Stimulated activated CD4-positive, alpha-beta T cell treated with anti-CD3 and anti-CD28 coated beads, Interleukin-4, amount 100 ng/mL, for 1 hour (primary cell): ENCODE measurements at regions not wholly inside any gene's neighbourhood (a gene's known extent, or its start where the extent isn't known, plus 50 kb on each side); places are given as distances from the start of the nearest gene placed in this dataset.
"Not testable (repeated sequence)": the region's sequence is repeated elsewhere in the genome, so short reads cannot be mapped to it uniquely, and the experiment has no call there.

ENCODE experiments used
- DNase-seq: peaks from one replicate; pipeline ENCODE4 v3.0.0-alpha.2; 2020

DNA sequence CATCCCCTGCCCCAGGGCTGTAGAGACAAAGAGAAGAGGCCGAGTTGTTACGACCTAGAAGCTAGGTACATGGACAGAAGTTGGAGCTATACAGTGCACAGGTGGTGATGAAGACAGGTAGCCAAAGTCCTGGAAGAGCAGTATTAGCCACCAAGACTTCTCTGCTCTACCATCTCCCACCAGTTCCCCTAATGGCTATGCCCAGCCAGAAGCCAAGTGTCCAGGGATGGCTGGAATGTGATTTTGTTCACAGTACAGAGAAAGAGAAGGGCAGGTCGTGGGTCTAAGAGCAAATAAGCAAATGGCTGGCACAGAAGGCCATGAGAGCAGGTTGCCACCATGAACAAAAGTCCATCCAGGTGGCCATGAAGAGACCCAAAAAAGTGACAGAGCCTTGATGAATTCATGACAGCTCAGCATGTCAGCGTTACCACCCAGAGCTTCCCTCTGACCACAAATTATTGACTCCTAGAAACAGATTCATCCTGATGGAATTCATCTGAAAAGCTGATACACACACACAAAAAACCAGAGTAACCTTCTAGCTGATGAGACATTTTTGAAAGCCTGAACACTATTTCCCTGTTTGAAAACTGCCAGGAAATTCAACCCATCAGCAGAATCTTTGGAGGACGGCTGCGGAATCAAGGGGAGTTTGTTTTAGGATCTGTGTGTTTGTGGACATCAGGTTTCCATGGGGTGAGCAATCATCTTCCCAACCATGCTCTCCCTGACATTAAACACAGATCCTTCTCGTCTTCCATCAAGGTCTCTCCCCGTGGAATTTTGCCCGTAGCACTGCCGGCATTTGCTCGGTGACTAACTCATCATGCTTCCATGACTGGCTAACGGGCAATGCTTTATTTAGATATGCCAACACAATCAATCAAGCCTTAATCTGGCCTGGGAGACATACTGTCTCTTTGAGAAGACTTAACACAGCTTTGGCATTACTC, 906.7 kb upstream of the AUTS2 start:
- no peak for DNase-seq

DNA sequence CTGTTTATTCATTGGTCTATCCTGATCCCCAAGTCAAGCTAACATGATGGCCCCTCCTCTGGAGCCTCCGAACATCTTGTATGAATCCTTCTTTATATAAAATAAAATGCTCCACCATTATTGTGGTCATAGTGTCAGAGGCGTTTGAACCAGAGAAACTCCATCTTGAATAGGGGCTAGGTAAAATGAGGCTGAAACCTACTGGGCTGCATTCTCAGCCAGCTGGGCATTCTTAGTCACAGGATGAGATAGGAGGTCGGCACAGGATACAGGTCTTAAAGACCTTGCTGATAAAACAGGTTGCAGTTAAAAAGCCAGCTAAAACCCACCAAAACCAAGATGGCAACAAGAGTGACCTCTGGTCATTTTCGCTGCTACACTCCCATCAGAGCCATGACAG, 905.8 kb upstream of the AUTS2 start:
- no peak for DNase-seq

DNA sequence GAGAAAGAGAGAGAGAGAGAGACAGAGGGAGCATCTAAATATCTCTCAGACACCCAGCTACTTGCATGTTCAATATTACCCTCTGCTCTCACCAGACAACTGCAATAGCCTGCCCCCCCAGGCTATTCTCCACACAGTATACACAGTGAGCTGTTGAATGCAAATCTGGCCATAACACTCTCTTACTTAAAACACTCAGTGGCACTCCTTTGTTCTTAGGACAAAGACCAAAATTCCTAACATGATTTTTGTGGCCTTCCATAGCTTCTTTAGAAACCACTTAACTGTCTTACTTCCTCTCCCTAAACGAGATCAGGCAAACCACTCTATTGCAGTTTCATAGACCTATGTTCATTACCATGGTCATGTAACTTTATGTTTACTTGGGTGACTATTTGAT, 903.6 kb upstream of the AUTS2 start:
- DNase-seq, result no peak

DNA sequence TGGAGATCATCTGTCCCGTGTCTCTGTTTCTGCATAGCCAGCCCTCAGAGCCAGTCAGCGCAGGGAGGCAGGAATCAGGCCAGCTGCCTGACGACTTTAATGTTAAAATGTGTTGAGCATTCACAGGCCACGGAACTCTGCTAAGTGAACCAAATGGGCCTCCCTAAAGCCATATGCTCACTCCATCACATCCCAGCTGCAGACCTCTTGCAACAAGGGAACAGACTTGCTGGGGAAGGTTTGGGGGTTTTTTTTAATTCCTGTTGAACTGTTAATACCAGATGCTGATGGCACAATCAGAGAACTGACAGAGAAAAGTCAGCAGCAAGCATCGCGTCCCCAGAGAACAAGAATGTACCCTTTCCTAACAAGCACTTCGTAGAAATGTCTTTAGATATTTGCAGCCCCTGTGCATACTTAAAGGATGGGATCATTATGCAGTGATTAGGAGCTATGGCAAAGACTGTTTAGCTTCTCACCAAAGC, 900.4 kb upstream of the AUTS2 start:
- no peak for DNase-seq

DNA sequence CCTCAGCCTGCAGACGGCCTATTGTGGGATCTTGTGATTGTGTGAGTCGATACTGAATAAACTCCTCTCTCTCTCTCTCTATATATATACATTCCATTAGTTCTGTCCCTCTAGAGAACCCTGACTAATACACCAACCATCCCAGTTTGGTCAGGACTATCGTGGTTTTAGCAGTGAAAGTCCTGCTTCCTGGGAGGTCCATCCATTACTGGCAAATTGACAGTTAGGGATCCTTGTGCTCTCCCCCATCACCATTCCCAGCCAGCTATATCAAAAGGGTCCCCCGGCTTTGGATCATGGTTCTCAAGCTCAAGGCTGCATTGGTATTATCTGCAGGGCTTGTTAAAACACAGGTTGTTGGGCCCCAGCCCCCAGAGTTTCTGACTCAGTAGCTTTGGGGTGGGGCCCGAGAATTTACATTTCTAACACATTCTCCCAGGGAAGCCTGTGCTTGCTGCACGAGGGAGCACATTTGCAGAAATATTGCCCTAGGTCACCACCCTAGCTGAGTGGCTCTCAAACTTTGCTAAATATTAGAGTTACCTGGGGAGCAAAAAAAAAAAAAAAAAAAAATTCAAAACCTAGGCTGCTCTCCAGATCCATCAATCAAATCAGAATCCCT, 899.1 kb upstream of the AUTS2 start:
- DNase-seq, result no peak

DNA sequence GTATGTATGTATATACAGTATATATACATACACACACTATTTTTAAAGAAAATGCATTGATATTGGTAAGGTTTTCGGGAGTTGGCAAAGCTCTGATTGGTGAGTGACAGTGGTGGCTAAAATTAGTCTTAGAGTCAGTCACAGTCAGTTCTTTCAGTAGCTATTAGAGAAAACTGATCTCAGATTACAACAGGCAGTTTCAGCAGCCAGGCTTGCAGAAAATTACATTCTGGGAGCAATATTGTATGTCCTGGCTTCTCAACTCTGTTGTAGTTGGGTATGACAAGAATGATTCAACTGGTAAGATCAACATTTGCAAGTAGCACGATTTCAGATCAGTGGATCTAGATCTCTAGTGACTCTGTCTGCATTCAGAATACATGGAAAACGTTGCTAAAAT, 897.9 kb upstream of the AUTS2 start:
- DNase-seq, result no peak

DNA sequence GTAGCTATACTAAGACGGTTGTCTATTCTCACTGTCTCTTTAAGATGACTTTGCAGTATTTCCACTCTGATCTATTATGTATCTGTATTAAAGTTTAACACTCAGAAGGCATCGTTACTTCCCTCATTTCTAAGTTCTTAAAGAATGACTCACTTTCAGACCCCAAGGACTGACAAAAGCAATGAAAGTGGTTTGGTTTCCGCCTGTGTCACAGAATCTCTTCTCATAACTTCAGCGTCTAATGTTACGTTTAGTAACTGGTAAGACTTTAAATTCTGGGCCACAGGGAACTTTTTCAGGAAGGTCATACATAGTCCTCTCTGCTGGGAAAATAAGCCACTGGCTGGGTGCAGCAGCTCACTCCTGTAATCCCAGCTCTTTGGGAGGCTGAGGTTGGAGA, 892.0 kb upstream of the AUTS2 start:
- DNase-seq, result no peak

DNA sequence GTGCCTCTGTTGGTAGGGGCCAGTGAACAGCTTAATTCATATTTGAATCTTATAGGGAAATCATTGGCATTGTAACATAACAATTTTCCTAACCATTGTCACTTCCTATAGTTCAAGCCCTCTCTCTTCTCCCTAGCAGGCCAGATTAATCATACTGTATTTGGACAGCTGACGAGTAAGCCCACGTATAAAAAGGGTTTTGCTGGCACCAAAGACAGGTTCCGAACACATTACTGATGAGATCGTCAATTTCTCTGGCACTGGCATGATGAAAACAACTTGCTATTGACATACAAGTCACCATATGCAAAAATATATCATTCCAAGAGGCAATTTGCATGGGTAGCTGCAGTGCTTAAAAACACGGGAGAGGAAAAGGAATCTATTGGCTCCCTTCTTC, 891.1 kb upstream of the AUTS2 start:
- DNase-seq, result no peak

DNA sequence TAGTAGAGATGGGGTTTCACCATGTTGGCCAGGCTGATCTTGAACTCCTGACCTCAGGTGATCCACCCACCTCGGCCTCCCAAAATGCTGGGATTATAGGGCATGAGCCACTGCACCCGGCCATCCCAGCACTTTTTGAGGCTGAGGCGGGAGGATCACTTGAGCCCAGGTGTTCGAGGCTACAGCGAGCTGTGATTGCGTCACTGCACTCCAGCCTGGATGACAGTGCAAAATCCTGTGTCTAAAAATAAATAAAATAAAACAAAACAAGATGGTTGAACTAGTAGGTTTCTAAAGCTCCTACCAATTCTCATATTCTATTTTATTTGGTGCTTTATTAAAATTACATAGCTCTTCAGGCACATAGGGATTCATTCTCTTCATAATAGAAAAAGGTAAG, 890.3 kb upstream of the AUTS2 start:
- DNase-seq, result no peak

DNA sequence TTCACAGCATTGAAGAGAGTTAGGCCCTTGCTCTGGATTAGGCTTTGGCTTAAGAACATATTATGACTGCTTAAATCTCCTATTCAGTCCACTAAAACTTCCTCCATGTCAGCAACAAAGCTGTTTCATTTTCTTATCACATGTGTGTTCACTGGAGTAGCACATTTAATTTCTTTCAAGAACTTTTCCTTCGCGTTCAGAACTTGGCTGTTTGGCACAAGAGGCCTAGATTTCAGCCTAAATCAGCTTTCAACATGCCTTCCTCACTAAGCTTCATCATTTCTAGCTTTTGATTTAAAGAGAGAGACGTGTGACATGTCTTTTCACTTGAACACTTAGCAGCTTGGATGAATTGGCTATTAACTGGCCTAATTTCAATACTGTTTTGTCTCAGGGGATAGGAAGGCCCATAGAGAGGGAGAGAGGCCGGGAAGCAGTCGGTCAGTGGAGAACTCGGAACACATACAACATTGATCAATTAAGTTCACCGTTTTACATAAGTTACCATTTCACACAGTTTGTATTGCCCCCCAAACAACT, 885.2 kb upstream of the AUTS2 start:
- no peak for DNase-seq

DNA sequence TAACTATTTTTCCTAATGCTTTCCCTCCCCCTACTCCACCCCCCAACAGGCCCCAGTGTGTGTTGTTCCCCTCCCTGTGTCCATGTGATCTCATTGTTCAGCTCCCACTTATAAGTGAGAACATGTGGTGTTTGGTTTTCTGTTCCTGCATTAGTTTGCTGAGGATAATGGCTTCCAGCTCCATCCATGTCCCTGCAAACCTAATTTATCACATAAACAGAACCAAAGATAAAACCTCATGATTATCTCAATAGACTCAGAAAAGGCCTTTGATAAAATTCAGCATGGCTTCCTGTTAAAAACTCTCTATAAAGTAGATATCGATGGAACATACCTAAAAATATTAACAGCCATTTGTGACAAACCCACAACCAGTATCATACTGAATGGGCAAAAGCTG, 884.1 kb upstream of the AUTS2 start:
- DNase-seq, result not testable (repeated sequence)

DNA sequence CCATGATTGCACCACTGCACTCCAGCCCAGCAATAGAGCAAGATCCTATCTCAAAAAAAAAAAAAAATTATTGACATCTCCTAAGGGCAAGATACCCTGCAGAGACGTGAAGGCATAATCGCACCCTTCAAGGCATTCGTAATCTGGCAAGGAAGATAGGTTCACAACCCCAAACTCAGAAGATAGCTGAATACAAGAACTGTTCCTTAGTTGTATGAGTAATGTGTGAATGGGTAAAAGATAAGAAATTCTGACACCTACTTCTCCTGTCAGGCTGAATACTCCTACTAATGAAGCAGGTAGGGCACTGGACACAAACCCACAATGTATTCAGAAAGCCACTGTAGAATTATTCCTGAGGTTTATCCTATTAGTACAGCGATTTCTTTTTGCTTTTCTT, 882.4 kb upstream of the AUTS2 start:
- DNase-seq, result no peak

DNA sequence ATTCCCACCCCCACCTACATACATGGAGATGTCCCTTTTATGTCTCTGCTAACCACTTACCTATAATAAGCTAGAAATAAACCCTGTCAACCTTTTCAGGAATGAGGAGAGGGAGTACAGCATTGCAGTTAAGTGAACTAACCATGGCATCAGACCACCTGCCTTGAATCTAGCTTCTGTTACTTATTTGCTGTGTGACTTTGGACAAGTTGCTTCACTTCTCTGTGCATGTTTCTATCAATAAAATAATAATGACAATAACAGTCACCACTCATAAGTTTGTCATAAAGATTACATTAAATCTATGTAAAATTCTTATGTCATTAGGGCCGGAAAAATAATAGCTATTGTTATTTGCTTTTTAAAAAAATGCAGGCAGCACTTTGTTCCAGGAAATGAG, 881.1 kb upstream of the AUTS2 start:
- no peak for DNase-seq

DNA sequence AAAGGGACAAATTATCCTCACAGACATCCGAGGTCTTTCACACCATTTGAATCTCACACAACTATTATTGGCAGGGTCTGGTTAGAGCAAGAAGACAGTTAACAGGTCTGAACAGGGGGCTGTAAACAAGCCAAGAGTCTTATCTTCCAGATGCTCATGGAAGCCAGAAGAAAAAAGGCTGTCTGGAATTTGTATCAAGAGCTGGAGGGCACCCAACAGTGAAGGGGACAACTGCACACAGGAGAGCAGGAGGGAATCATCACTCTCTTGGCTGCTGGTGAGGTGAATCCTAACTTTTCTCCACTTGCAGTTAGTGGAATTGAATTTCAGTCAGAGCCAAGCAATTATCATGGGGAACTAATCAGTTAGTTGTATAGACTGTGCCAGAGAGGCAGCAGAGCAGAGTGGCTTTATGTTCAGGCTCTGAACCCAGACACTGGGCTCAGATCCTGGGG, 880.2 kb upstream of the AUTS2 start:
- no peak for DNase-seq

DNA sequence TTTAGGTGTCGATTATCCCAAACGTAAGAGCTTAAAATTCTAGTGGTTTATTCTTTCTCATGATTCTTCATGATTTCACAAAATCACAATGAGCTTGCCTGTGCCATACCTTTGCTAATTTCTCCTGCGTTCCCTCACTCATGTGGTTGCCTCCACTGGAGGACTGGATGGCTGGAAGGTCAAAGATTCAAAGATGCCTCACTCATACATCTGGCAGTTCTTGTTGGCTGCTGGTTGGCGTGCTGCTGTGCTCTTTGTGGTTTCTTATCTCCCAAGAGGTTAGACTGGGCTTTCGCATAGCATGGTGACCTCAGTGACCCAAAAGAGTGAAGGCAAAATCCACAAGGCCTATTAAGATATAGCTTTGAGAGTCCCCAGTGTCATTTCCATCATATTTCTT, 877.6 kb upstream of the AUTS2 start:
- DNase-seq, result no peak

DNA sequence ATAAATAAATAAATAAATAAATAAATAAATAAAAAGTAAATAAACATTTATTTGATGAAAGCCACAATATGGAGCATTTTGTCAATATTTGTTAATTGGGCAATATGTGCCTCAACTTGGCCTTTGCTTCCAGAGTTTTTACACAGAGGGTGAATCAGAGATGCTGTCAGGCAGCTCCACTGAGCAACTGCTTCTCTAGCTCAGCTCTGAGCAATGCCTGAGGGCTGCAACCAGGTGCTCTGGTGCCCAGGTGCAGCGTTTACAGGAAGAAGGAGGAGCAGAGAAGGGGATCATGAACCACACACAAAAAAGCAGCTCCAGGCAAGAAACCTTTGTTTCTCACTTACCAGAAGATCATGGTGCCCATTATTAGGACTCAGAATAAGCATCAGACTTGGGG, 876.2 kb upstream of the AUTS2 start:
- no peak for DNase-seq

DNA sequence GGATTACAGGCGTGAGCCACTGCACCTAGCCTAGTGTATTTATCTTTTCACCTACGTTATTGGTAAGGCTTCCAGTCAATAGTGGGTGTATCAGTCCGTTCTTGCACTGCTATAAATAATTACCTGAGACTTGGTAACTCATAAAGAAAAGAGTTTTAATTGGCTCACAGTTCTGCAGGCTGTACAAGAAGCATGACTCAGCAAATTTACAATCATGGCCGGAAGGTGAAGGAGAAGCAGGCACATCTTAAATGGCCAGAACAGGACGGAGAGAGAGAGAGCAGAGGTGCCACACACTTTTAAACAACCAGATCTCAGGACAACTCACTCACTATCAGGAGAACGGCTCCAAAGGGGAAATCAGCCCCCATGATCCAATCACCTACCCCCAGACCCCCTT, 873.3 kb upstream of the AUTS2 start:
- DNase-seq, result no peak

DNA sequence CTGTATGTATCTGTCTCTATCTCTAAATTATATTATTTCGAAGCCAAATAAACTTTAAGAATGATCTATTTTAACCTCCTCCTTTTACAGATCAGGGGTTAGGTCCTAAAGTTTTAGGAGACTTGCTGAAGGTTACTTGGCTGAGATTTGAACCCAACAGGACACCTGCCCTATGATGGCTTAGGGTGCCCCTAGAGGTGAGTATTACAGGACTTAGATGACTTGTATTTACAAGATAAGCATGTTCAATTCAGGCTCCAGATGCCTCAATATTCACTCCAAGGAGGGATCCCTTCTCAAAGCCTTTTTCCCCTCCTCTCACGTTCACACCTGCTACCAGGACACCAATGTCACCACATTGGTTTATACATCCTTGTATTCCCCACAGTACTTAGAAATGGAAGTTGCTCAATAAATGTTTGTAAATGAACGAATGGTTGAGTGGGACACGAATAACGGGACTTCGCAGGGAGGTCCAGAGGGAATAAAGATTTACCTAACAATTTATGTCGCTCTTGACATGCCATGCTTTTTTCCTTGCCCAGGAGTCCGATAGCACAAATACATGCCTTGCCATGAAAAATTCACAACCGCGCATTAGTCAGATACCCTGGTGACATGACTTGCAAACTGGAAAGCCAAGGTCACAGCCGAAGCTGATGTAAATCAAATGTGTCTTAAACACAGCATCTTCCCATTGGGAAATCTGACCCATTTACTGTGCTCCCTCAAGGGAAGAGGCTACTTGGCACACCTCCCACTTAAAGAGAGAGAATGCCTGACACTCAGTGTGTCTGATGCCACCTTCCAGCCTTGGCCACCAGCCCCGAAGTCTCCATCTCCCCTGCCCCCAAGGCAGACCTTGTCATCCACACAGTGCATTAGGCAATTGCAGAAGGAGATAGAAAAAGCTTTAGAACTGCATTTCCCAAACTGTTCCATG, 872.2 kb upstream of the AUTS2 start:
- no peak for DNase-seq

DNA sequence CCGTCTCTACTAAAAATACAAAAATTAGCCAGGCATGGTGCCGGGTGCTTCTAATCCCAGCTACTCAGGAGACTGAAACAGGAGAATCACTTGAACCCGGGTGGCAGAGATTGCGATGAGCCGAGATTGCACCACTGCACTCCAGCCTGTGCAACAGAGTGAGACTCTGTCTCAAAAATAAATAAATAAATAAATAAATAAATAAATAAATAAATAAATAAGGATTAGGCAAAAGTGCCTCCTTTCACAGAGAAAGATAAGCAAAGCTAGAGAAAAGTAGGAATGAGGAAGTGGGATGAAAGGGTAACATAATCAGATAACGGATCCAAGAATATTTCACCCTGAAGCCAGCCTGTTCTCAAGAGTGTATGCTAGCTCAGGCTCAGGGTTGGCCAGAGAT, 869.6 kb upstream of the AUTS2 start:
- not testable (repeated sequence) for DNase-seq

DNA sequence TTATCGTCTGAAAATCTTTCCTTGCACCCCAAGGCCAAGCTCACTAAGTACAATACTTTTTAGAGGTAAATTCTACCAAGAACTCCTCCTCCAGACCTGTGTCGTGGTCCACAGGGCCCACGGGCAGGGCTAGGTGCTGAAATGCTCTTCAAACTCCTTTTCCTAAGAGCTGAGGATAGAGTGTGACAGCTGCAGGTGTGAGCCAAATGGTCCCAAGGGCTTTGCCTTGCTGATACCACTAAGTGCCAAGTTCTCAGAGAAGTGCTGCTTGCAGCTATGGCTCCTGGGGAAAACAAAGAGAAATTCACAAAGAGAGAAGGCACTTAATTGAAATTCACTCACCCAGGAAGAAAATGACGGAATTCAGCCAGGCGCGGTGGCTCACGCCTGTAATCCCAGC, 868.9 kb upstream of the AUTS2 start:
- no peak for DNase-seq

DNA sequence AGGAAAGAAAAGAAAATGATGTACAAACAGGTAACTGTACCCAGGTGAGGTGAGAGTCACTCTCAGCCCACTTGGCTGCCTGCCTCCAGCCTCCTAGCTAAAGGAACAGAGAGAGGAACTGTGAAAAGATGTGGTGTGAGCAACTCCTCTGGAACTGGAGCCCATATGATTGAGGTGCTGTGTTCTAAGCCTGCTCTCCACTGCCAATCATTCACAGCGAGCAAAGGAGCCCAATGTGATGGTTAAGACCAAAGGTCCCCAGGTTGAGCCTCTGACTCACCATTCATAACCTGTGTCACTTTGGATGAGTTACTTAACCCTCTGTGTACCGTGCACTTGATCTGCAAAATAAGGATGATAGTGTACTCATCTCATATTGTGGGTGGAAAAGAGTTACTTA, 868.1 kb upstream of the AUTS2 start:
- no peak for DNase-seq

DNA sequence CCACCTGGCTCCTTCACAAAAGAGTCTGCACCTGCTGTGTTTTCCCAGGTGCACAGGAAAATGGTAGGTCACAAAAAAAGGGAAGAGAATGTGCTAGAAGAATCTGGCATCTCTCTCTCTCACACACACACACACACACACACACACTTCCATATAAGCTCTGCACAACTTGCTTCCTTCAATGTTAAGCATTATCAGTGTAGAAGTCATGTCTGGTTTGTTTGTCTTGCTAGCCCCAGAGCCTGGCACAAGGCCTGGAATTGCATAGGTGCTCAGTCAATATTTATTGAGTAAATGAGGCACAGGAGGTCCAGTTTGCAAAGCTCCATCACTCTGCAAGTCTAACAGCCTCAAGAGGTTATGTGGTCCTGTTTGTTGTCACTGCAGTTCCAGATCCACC, 867.3 kb upstream of the AUTS2 start:
- DNase-seq, result no peak
